LNCAP (cell line): ENCODE measurements at regions not wholly inside any gene's neighbourhood (a gene's known extent, or its start where the extent isn't known, plus 50 kb on each side); places are given as distances from the start of the nearest gene placed in this dataset.

Experiments
- CTCF ChIP-seq: fragments of 450-650 bp; IDR thresholded peaks from 2 replicates; pipeline ENCODE4 v1.5.1; 2017; ENCODE audit warnings: mild to moderate bottlenecking

- no peak for TF ChIP-seq CTCF
Observed at GRCh38 chr10:105751688-105752087, 1110.6 kb downstream of the SORCS3 start.

GRCh38 chr10:105745596-105746148 lies 1104.6 kb downstream of the SORCS3 start:
- TF ChIP-seq CTCF, result no peak

DNA sequence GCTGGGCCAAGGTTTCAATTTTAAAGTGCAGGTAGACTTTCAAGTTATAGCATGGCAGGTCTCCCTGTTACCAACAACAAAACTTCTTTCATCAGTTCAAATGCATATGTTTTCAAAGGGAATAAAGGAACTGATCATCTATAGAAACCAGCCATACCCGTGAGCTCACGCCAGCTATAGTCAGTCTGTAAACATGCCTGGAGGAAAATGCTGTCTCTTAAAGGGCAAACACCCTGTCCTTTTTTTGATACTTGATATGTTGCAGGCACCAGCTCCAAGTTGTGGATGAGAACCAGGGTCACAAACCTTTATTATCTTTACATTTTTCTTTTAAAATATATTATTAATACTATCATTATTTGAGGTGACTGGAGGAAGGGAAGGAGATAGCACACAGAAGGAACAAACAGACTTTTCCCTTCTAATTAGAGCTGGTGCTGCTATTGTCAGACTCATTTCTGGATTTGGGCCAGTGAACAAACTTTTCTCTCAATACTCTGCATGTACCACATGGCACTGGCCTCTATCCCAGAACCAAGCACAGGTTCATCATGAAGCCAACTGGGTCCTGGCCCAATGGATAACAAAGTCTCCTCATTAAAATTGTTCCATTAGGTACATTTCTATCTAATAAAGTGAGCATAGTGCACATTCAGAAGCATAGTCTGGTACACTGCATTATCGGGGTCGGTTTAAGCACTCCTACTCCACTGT lies 1102.4 kb downstream of the SORCS3 start:
- TF ChIP-seq CTCF, result no peak

DNA sequence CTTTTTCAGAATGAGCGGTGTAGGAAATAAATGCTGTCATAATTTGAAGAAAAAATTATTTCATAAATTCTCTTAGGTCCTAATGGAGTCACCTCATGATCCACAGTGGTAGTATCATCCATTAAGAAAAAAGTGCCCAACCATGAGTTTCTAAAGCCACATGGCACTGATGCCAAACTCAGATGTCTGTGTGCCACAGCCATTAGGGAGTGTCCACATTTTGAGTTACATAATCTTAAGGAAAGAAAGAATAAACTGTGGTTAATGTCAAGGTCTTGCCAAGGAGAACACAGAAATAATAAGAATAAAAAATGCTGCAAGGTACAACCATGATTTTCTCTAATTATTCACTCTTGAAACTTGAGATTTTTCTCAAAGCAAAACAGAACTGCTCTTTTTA lies 1101.8 kb downstream of the SORCS3 start:
- no peak for TF ChIP-seq CTCF

DNA sequence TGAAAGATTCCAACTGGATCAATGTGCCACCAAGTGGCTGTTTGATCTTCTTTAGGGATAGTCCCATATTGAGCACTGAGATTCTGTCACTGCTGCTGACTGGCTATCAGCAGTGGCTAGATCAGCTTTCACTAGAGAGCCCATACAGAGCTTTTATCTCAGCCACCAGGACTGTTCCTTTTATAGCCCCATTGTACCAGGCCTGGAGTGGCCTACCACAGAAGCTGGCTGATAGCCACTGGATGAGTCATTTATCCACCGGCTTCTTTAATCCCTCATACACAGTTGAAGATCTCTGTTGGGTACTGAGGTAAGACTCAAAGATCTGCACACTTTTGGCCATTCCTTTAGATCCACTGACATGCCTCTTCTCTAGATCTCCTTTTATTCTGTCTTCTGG lies 1101.1 kb downstream of the SORCS3 start:
- no peak for TF ChIP-seq CTCF

DNA sequence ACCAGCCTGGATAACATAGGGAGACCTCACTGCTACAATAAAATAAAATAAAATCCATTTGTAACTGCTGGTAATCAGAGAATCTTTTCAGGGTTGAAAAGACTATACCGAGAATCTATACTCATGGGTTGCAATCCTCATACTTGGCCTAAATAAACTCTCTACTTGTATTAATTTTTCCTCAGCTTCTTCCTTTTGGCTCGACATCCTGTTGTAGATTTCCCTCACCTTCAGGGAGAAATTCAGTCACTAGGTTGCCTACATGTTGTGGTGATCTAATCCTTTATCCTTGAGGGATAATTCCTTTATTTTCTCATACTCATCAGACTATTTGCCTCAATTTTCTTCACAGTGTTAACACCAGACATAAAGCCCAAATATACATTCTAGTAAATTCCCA lies 1093.4 kb downstream of the SORCS3 start:
- no peak for TF ChIP-seq CTCF

GRCh38 chr10:105733924-105734323 lies 1092.8 kb downstream of the SORCS3 start:
- no peak for TF ChIP-seq CTCF
